K562 (cell line): ENCODE measurements at regions not wholly inside any gene's neighbourhood (a gene's known extent, or its start where the extent isn't known, plus 50 kb on each side); places are given as distances from the start of the nearest gene placed in this dataset.

Experiments used
- ATAC-seq: fragments of 200-7000 bp; cut with Tn5 transposase; 3 replicates; pipeline ENCODE4 v1.9.1; 2020; ENCODE audit warnings: moderate library complexity
- BruUV-seq: library from RNA; stranded (reverse); fragments of 400-500 nt; replicated peaks from 2 replicates; lab custom pipeline; 2021; lab: Mats Ljungman, UMichigan
- CTCF ChIA-PET: fragments of 300-600 bp; formaldehyde crosslinking; extraction: SDS; loops from one replicate; lab custom pipeline; 2021; ENCODE audit warnings: low intra/inter-chr PET ratio; lab: Yijun Ruan, JAX
- POLR2A ChIA-PET: fragments of 300-600, 350-650 bp; sonication (Branson Sonifier 250); formaldehyde crosslinking; extraction: SDS; loops from one replicate; lab custom pipeline; 2021; ENCODE audit warnings: antibody characterized with exemption, inconsistent platforms; lab: Yijun Ruan, JAX
- DNase-seq, 4 experiments: peaks; one replicate each; pipeline versions ENCODE4 v3.0.0 to v3.0.0-alpha.2; 2011 to 2018; ENCODE audit warnings: low spot score in 3 of 4, mixed read lengths in 3 of 4; ENCODE audit errors: extremely low read depth in 1 of 4
- FAIRE-seq: peaks from 2 replicates; lab custom pipeline; 2011; peaks lifted over from hg19 to GRCh38; lab: Jason Lieb, UNC
- H2AFZ ChIP-seq: 2 replicates; pipeline ENCODE4 v1.6.0; 2011; ENCODE audit warnings: low read depth, low read length, control low read depth, inconsistent platforms
- H3K27ac ChIP-seq: fragments of 200-600 bp; 3 replicates; pipeline ENCODE4 v1.8.0; 2011; ENCODE audit warnings: low read depth, mild to moderate bottlenecking, control low read depth, inconsistent platforms, low read length, moderate library complexity, mixed read lengths; ENCODE audit errors: extremely low read depth
- H3K27me3 ChIP-seq, 2 experiments: fragments of 300-600 bp in 1 of 2; 2 replicates in 1 of 2; 3 replicates in 1 of 2; pipeline versions ENCODE4 v1.6.0 to v1.8.0; 2011; ENCODE audit warnings: inconsistent platforms in 2 of 2, low read length in 2 of 2, mild to moderate bottlenecking in 1 of 2, mixed read lengths in 1 of 2, moderate library complexity in 1 of 2; ENCODE audit not compliant: control insufficient read depth in 2 of 2, insufficient read depth in 2 of 2
- H3K36me3 ChIP-seq: fragments of 300-600 bp; 3 replicates; pipeline ENCODE4 v1.8.0; 2011; ENCODE audit warnings: mild to moderate bottlenecking, low read length, inconsistent platforms; ENCODE audit not compliant: control insufficient read depth, insufficient read depth
- H3K4me1 ChIP-seq, 2 experiments: fragments of 200-600 bp in 1 of 2; replicated peaks in 1 of 2; 2 replicates in 1 of 2; 3 replicates in 1 of 2; pipeline versions ENCODE4 v1.5.1 to v1.8.0; 2011; ENCODE audit warnings: inconsistent platforms in 2 of 2, low read length in 2 of 2, mild to moderate bottlenecking in 1 of 2, mixed read lengths in 1 of 2, moderate library complexity in 1 of 2; ENCODE audit not compliant: control insufficient read depth in 2 of 2, insufficient read depth in 2 of 2
- H3K4me2 ChIP-seq: 2 replicates; pipeline ENCODE4 v1.6.1; 2011; ENCODE audit warnings: low read length, control low read depth, inconsistent platforms, mixed read lengths; ENCODE audit not compliant: insufficient read depth
- H3K4me3 ChIP-seq: fragments of 200-600 bp; sonication (generic), shearing (Covaris generic); 2 replicates; pipeline ENCODE4 v1.5.1; 2016; ENCODE audit warnings: control low read depth, inconsistent platforms
- H3K79me2 ChIP-seq: fragments of 200-600 bp; 3 replicates; pipeline ENCODE4 v1.8.0; 2011; ENCODE audit warnings: low read length, inconsistent platforms; ENCODE audit not compliant: control insufficient read depth, insufficient read depth
- H3K9ac ChIP-seq, 2 experiments: 2 replicates each; pipeline versions ENCODE4 v1.6.0 to v1.6.1; 2011; ENCODE audit warnings: low read depth in 2 of 2, low read length in 2 of 2, control low read depth in 1 of 2, inconsistent platforms in 1 of 2, mild to moderate bottlenecking in 1 of 2, mixed read lengths in 1 of 2; ENCODE audit not compliant: insufficient read depth in 1 of 2
- H3K9me1 ChIP-seq: one replicate; pipeline ENCODE4 v1.6.0; 2011; ENCODE audit warnings: inconsistent platforms, mild to moderate bottlenecking, low read length, moderate library complexity; ENCODE audit not compliant: control insufficient read depth, insufficient read depth
- H3K9me3 ChIP-seq: replicated peaks from 2 replicates; pipeline ENCODE4 v1.5.1; 2011; ENCODE audit warnings: low read depth, low read length, inconsistent platforms; ENCODE audit not compliant: control insufficient read depth, insufficient read depth
- H4K20me1 ChIP-seq: replicated peaks from 2 replicates; pipeline ENCODE4 v1.6.1; 2011; ENCODE audit warnings: low read length, inconsistent platforms, mixed read lengths; ENCODE audit not compliant: control insufficient read depth, insufficient read depth
- CBFA2T2 ChIP-seq: fragments of 450-650 bp; conservative IDR thresholded peaks from 2 replicates; pipeline ENCODE4 v1.6.1; 2017; ENCODE audit warnings: mild to moderate bottlenecking
- ELF1 ChIP-seq: fragments of 200-800 bp; sonication (Bioruptor generic); IDR thresholded peaks from 2 replicates; pipeline ENCODE4 v1.6.1; 2016; ENCODE audit warnings: missing genetic modification characterization, missing compliant biosample characterization
- ELK1 ChIP-seq: sonication (generic); formaldehyde crosslinking; IDR thresholded peaks from 2 replicates; pipeline ENCODE4 v1.8.1; 2022; ENCODE audit warnings: missing genetic modification reagents
- FIP1L1 ChIP-seq: fragments of 200-400 bp; formaldehyde crosslinking; IDR thresholded peaks from 2 replicates; pipeline ENCODE4 v1.6.1; 2018; ENCODE audit warnings: mild to moderate bottlenecking, low read depth, low read length; ENCODE audit not compliant: poor library complexity, severe bottlenecking
- JUND ChIP-seq, 2 experiments: IDR thresholded peaks; 2 replicates in 1 of 2; 3 replicates in 1 of 2; pipeline ENCODE4 v1.6.1; 2011; ENCODE audit warnings: borderline replicate concordance in 2 of 2, low read depth in 2 of 2, low read length in 2 of 2, improper control_type of control experiment in 1 of 2, missing biosample characterization in 1 of 2, missing genetic modification characterization in 1 of 2, missing genetic modification reagents in 1 of 2
- MAZ ChIP-seq, 2 experiments: fragments of 450-650 bp in 1 of 2; sonication (generic) in 1 of 2; formaldehyde crosslinking; IDR thresholded peaks in 1 of 2; conservative IDR thresholded peaks in 1 of 2; 2 replicates each; pipeline versions ENCODE4 v1.4.0 to v1.5.0; 2020; ENCODE audit warnings: mild to moderate bottlenecking in 1 of 2, missing genetic modification reagents in 1 of 2
- MCM2 ChIP-seq: fragments of 450-650 bp; IDR thresholded peaks from 2 replicates; pipeline ENCODE4 v1.6.1; 2017; ENCODE audit warnings: low read depth, mild to moderate bottlenecking
- MITF ChIP-seq: IDR thresholded peaks from 2 replicates; pipeline ENCODE4 v1.6.1; 2014; ENCODE audit warnings: antibody characterized with exemption
- MTA3 ChIP-seq: fragments of 450-650 bp; formaldehyde crosslinking; IDR thresholded peaks from 2 replicates; pipeline ENCODE4 v1.6.1; 2017; ENCODE audit warnings: mild to moderate bottlenecking, borderline replicate concordance
- NEUROD1 ChIP-seq: fragments of 150-350 bp; IDR thresholded peaks from 2 replicates; pipeline ENCODE4 v1.6.1; 2014; ENCODE audit warnings: borderline replicate concordance, low read length, low read depth; ENCODE audit not compliant: partially characterized antibody
- NFYB ChIP-seq: IDR thresholded peaks from 2 replicates; pipeline ENCODE4 v1.6.1; 2011; ENCODE audit warnings: mild to moderate bottlenecking, moderate library complexity; ENCODE audit not compliant: insufficient read length; ENCODE audit errors: extremely low read depth
- RNF2 ChIP-seq: sonication (generic); IDR thresholded peaks from 2 replicates; pipeline ENCODE4 v1.6.1; 2016
- STAT5A ChIP-seq: IDR thresholded peaks from 2 replicates; pipeline ENCODE4 v1.6.1; 2012; ENCODE audit warnings: low read length, inconsistent platforms, borderline replicate concordance
- TAF15 ChIP-seq: fragments of 200-400 bp; formaldehyde crosslinking; IDR thresholded peaks from 2 replicates; pipeline ENCODE4 v1.6.1; 2017; ENCODE audit warnings: mild to moderate bottlenecking, low read depth, low read length, moderate library complexity
- XRCC4 ChIP-seq: IDR thresholded peaks from one replicate; pipeline ENCODE4 v1.6.1; 2011; ENCODE audit not compliant: insufficient read depth, insufficient read length; ENCODE audit errors: extremely low read depth
- ZNF146 ChIP-seq: IDR thresholded peaks from one replicate; pipeline ENCODE4 v1.6.1; 2018; ENCODE audit warnings: missing compliant biosample characterization; ENCODE audit not compliant: unreplicated experiment
- ZNF766 ChIP-seq: fragments of 200-800 bp; sonication (Bioruptor generic); conservative IDR thresholded peaks from 2 replicates; pipeline ENCODE4 v1.6.1; 2016; ENCODE audit warnings: missing genetic modification characterization, missing compliant biosample characterization
- WGBS: fragments of 100-300 bp; shearing (Covaris generic); methylation state at CpG from one replicate; pipeline ENCODE4 v1.1.6; 2016; ENCODE audit warnings: low coverage, mixed read lengths; ENCODE audit not compliant: insufficient coverage; ENCODE audit errors: missing lambda C conversion rate; 5-methylcytosine and 5-hydroxymethylcytosine counted together
- in situ Hi-C: fragments of 300-500 bp; cut with MboI; formaldehyde crosslinking; loops from 4 replicates; pipeline ENCODE4 v1.15.0; 2018; ENCODE audit warnings: inconsistent platforms, mixed read lengths
- intact Hi-C: fragments of 100-400 bp; cut with micrococcal nuclease; formaldehyde crosslinking; loops from 2 replicates; pipeline ENCODE4 v1.14.2; 2022

GRCh38 chr18:41703744-41704530, 251.1 kb upstream of the PIK3C3 start:
- H3K9me1 ChIP-seq: no peaks in the 10 kb centered on the region
- no peak for FAIRE-seq
- no peak overlapping the region for H3K4me3 ChIP-seq
- CTCF ChIA-PET: no interaction called here
- H3K9me3 ChIP-seq: no peaks in the 10 kb centered on the region
- no peak overlapping the region for H3K27ac ChIP-seq
- H3K36me3 ChIP-seq: no peaks in the 10 kb centered on the region
- H3K9ac ChIP-seq: no peak overlapping the region
- WGBS: 0% methylated on average over 2 of the region's 2 CpGs
- TF ChIP-seq CBFA2T2 (no peak), MITF (no peak), FIP1L1 (no peak), STAT5A (no peak), NEUROD1 (no peak), ELF1 (tag) (no peak), MTA3 (no peak), TAF15 (no peak), XRCC4 (no peak), RNF2 (no peak), JUND (IDR thresholded peaks at IDR 0.05; ENCODE audit: borderline replicate concordance, low read depth, low read length) (no peak), JUND (tag; IDR thresholded peaks at IDR 0.05; ENCODE audit: borderline replicate concordance, low read depth, low read length) (no peak), MCM2 (no peak), ZNF146 (CRISPR knock-in tag) (no peak), MAZ (CRISPR knock-in tag; conservative IDR thresholded peaks at IDR 0.05 in 1 of 2, IDR thresholded peaks at IDR 0.05 in 1 of 2) (no peak), NFYB (no peak), ELK1 (no peak), ZNF766 (CRISPR knock-in tag) (no peak)
- TF ChIP-seq, all 486 proteins: peak for 0
- Histone ChIP-seq H4K20me1 (no peaks in the 10 kb centered on the region), H3K4me1 (no peaks in the 10 kb centered on the region), H3K27me3 (no peaks in the 10 kb centered on the region), H3K79me2 (no peaks in the 10 kb centered on the region), H3K4me2 (no peak overlapping the region), H2AFZ (no peak overlapping the region)
- POLR2A ChIA-PET: no interaction called here
- DNase-seq (no peak), ATAC-seq (no peak)
- no TSS peak for BruUV-seq
- intact Hi-C loops (no loop called here), in situ Hi-C loops (no loop called here)
